ENCODE measurements at regions not wholly inside any gene's neighbourhood (a gene's known extent, or its start where the extent isn't known, plus 50 kb on each side); places are given as distances from the start of the nearest gene placed in this dataset.

GRCh38 chr2:5953525-5953924 lies 261.3 kb downstream of the SOX11 start:
- Histone ChIP-seq H3K36me3 (ENCODE audit: control insufficient read depth in 2 of 4, insufficient read depth in 4 of 4, low read length in 3 of 4) (no peaks in the 10 kb centered on the region; a peak in 2 of 8 replicates), H4K20me1 (replicated peaks in 1 of 2; ENCODE audit: control insufficient read depth in 1 of 2, insufficient read depth in 2 of 2, low read length in 2 of 2) (no peaks in the 10 kb centered on the region), H3K4ac (replicated peaks; ENCODE audit: insufficient read length, low read depth, low read length) (no peak overlapping the region), H3K79me1 (ENCODE audit: low read depth, low read length) (no peaks in the 10 kb centered on the region), H3K4me1 (replicated peaks in 1 of 4; ENCODE audit: control insufficient read depth in 3 of 4, insufficient read depth in 4 of 4, low read length in 3 of 4) (no peaks in the 10 kb centered on the region), H3K4me3 (ENCODE audit: extremely low read depth in 1 of 4, insufficient read depth in 2 of 4, low read depth in 3 of 4, low read length in 4 of 4) (no peak overlapping the region), H4K91ac (replicated peaks; ENCODE audit: insufficient read length, low read length) (no peak overlapping the region), H3K9ac (replicated peaks in 1 of 4; ENCODE audit: extremely low read depth in 1 of 4, low read depth in 3 of 4, low read length in 3 of 4) (no peak overlapping the region), H3K27ac (ENCODE audit: low read depth, low read length) (no peak overlapping the region), H2AFZ (ENCODE audit: low read length) (no peak overlapping the region), H3K4me2 (ENCODE audit: insufficient read depth in 1 of 2, low read depth in 2 of 2, low read length in 2 of 2) (no peak overlapping the region), H2BK5ac (ENCODE audit: low read depth, low read length) (no peak overlapping the region), H3K79me2 (ENCODE audit: control insufficient read depth in 1 of 2, insufficient read depth in 2 of 2, low read length in 2 of 2) (no peaks in the 10 kb centered on the region), H4K5ac (ENCODE audit: insufficient read length, low read depth, low read length) (no peak overlapping the region), H2BK20ac (ENCODE audit: low read length) (no peak overlapping the region), H2BK120ac (replicated peaks; ENCODE audit: low read depth, low read length) (no peak overlapping the region), H3K56ac (replicated peaks; ENCODE audit: insufficient read length, low read depth, low read length) (no peak overlapping the region), H3K27me3 (replicated peaks in 1 of 4; ENCODE audit: control insufficient read depth in 3 of 4, extremely low read depth in 1 of 4, insufficient read depth in 3 of 4, low read length in 3 of 4) (no peaks in the 10 kb centered on the region), H3K9me3 (ENCODE audit: insufficient read depth in 2 of 2, low read depth in 1 of 2, low read length in 1 of 2) (no peaks in the 10 kb centered on the region), H3K23ac (ENCODE audit: insufficient read length) (no peak overlapping the region), H3K18ac (ENCODE audit: extremely low read depth, low read length) (no peak overlapping the region), H3K14ac (ENCODE audit: insufficient read length) (no peak overlapping the region), H2AK5ac (ENCODE audit: low read depth, low read length) (no peak overlapping the region), H2BK15ac (ENCODE audit: low read length) (no peak overlapping the region), H3K23me2 (ENCODE audit: low read depth, low read length) (no peaks in the 10 kb centered on the region; the same call in 1 of the 2 replicates), H2BK12ac (ENCODE audit: low read depth, low read length) (no peak overlapping the region), H4K8ac (ENCODE audit: extremely low read depth, insufficient read depth, low read length) (no peak overlapping the region)
- FAIRE-seq: no peak
- no peak for DNase-seq (ENCODE audit: low read depth in 1 of 2, low spot score in 2 of 2)
- TF ChIP-seq CHD2 (IDR thresholded peaks at IDR 0.05; ENCODE audit: low read length) (no peak), CHD1 (IDR thresholded peaks at IDR 0.05; ENCODE audit: low read depth, low read length) (no peak), EGR1 (IDR thresholded peaks at IDR 0.05; ENCODE audit: borderline replicate concordance, low read depth, low read length) (no peak), MAFK (IDR thresholded peaks at IDR 0.05; ENCODE audit: low read depth, low read length) (no peak), TAF1 (IDR thresholded peaks at IDR 0.05; ENCODE audit: low read depth, low read length) (no peak), CBX5 (IDR thresholded peaks at IDR 0.05; ENCODE audit: low read depth, low read length) (no peak), KDM5A (IDR thresholded peaks at IDR 0.05; ENCODE audit: low read length) (no peak), HDAC2 (IDR thresholded peaks at IDR 0.05; ENCODE audit: borderline replicate concordance in 1 of 2, low read depth in 2 of 2, low read length in 2 of 2) (no peak), GABPA (IDR thresholded peaks at IDR 0.05; ENCODE audit: borderline replicate concordance, insufficient read depth, low read length) (no peak), TCF12 (IDR thresholded peaks at IDR 0.05; ENCODE audit: low read depth, low read length) (no peak), SIRT6 (IDR thresholded peaks at IDR 0.05; ENCODE audit: low read length) (no peak), KDM4A (IDR thresholded peaks at IDR 0.05; ENCODE audit: low read depth, low read length, severe bottlenecking) (no peak), PHF8 (conservative IDR thresholded peaks at IDR 0.05; ENCODE audit: low read depth, low read length) (no peak)
- POLR2A ChIA-PET (ENCODE audit: partially characterized antibody): no interaction called here
- CTCF ChIA-PET (ENCODE audit: partially characterized antibody): interaction anchor here (1.1 kb wide), 1 partner anchor 8 kb away, joined by 3 read pairs; no protein-coding TSS in a partner anchor
- WGBS, 2 experiments (ENCODE audit: extremely low coverage in 1 of 2, insufficient coverage in 1 of 2, insufficient read length in 1 of 2, insufficient replicate concordance in 2 of 2, low coverage in 1 of 2, low lambda C conversion rate in 2 of 2, missing lambda C conversion rate in 1 of 2): 100% methylated on average over 1 of the region's 1 CpG; no CpG with 5 or more reads in 1 of the 2 experiments

Measured in H1 (cell line).